ENCODE measurements at regions not wholly inside any gene's neighbourhood (a gene's known extent, or its start where the extent isn't known, plus 50 kb on each side); places are given as distances from the start of the nearest gene placed in this dataset.
"Not testable (repeated sequence)": the region's sequence is repeated elsewhere in the genome, so short reads cannot be mapped to it uniquely, and the experiment has no call there.

GRCh38 chr4:84298023-84298718 lies 200.9 kb downstream of the NKX6-1 start:
- DNase-seq (ENCODE audit: low read depth in 4 of 4, low spot score in 2 of 4) = no peak

- no peak for DNase-seq (ENCODE audit: low read depth in 4 of 4, low spot score in 2 of 4)
Observed at GRCh38 chr4:84291969-84292368, 207.1 kb downstream of the NKX6-1 start.

DNA sequence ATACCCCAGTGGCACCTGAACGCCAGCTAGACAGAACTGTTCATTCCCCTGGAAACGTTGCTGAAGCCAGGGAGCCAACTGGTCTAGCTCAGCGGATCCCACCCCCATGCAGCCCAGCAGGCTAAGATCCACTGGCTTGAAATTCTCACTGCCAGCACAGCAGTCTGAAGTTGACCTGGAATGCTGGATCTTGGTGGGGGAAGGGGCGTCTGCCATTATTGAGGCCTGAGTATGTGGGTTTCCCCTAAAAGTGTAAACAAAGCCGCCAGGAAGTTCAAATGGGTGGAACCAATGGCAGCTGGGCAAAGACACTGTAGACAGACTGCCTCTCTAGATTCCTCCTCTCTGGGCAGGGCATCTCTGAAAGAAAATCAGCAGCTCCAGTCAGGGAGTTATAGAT lies 213.0 kb downstream of the NKX6-1 start:
- DNase-seq (ENCODE audit: low read depth in 4 of 4, low spot score in 2 of 4) = no peak

- DNase-seq (ENCODE audit: low read depth in 4 of 4, low spot score in 2 of 4) = no peak
Observed at GRCh38 chr4:84279678-84280077, 219.4 kb downstream of the NKX6-1 start.

GRCh38 chr4:84277923-84278322 lies 221.2 kb downstream of the NKX6-1 start:
- no peak for DNase-seq (ENCODE audit: low read depth in 4 of 4, low spot score in 2 of 4)

- DNase-seq (ENCODE audit: low read depth in 4 of 4, low spot score in 2 of 4) = no peak
Observed at GRCh38 chr4:84276752-84277151, 222.3 kb downstream of the NKX6-1 start.

DNA sequence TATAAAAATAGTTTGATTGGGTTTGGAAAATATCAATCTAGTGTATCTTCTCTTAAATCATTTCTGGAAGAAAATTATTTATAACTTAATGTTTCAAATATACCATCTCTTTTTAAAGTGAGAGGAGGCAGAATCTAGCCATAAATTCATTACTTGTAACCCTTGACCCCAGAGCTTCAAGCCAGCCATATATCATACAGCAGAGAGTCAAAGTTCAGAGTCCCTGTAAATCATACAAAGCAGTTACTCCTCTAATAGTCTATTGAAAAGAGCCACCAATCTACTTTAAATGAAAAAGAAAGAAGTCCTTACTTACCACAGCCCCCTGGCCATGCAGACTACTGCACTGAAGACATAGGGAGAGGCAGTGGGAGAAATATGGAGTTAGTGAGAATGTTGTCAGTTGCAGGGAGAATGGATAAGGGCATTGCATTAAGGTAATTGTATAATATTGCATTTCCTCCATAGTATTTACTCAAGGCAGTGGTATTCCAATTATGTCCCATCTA lies 229.5 kb downstream of the NKX6-1 start:
- no peak for DNase-seq (ENCODE audit: low read depth in 4 of 4, low spot score in 2 of 4)

GRCh38 chr4:84264652-84265051 lies 234.4 kb downstream of the NKX6-1 start:
- DNase-seq (ENCODE audit: low read depth in 4 of 4, low spot score in 2 of 4) = no peak

- no peak for DNase-seq (ENCODE audit: low read depth in 4 of 4, low spot score in 2 of 4)
Observed at GRCh38 chr4:84263415-84263814, 235.7 kb downstream of the NKX6-1 start.

- DNase-seq (ENCODE audit: low read depth in 4 of 4, low spot score in 2 of 4) = no peak
Observed at GRCh38 chr4:84260495-84260894, 238.6 kb downstream of the NKX6-1 start.

GRCh38 chr4:84258905-84259830 lies 239.9 kb downstream of the NKX6-1 start:
- no peak for DNase-seq (ENCODE audit: low read depth in 4 of 4, low spot score in 2 of 4)

DNA sequence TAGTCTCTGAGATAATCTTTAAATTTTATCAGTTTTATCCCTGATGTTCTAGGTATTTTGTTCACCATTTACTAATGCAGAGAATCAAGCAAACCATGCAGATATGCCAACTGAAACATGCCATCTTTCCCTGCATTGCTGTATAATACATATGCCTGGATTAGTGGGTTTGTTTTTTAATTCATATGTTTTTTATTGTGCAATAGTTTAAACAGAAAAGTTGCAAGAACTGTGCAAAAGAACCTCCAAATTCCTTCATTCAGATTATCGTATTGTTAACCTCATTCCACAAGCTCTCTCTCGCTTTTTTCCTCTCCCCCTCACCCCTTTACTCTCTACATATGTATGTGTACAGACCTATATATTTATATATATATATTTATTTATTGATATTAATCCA lies 244.6 kb downstream of the NKX6-1 start:
- DNase-seq (ENCODE audit: low read depth in 4 of 4, low spot score in 2 of 4) = no peak

DNA sequence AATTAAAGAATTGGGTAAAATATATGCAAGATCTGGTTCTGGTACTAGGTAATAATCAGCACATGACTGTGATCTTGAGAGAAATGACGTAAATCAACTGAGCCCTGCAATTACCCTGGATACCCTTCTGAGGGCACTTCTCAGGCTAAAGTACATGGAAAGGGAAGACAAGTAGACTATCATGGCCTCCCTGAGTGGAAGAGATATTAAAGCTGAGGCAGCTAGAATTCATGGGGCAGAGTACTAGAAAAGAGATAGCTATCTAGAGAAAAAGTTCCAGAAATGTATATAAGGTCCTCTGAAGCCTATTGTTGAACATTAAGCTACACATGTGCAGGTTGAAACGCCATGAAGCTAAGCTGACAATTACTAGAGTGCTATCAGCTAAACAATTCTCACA lies 249.6 kb downstream of the NKX6-1 start:
- DNase-seq (ENCODE audit: low read depth in 4 of 4, low spot score in 2 of 4) = no peak

GRCh38 chr4:84245042-84245441 lies 254.1 kb downstream of the NKX6-1 start:
- DNase-seq (ENCODE audit: low read depth in 4 of 4, low spot score in 2 of 4) = not testable (repeated sequence)

DNA sequence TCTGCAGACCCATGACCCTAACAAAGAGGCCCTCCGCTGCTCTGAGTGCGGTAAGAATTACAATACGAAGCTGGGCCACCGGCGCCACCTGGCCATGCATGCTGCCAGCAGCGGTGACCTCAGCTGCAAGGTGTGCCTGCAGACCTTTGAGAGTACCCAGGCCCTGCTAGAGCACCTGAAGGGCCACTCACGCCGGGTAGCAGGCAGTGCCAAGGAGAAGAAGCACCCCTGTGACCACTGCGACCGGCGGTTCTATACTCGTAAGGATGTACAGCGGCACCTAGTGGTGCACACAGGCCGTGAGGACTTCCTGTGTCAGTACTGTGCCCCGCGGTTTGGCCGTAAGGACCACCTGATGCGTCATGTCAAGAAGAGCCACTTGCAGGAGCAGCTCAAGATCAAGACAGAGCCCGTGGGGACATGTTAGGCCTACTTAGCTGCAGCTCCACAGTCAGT lies 254.7 kb downstream of the NKX6-1 start:
- DNase-seq (ENCODE audit: low read depth in 4 of 4, low spot score in 2 of 4) = not testable (repeated sequence)

DNA sequence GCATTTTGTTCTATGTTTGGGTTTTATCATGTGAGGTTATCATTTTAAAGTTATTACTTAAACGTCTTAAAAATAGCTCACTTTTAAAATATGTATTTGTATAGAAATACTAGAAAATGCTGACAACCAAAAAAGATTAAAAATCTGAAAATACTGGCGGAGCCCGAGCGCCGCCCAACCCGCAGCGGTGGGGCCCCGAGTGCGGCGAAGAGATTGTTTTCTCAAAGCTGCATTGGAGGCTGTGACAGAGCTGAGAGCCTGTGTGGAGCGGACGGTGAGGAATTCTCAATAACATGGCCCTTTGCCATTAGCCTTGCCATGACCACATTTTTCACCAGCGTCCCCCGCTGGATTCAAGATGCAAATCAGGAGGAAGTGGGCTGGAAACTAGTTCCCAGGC lies 255.4 kb downstream of the NKX6-1 start:
- no peak for DNase-seq (ENCODE audit: low read depth in 4 of 4, low spot score in 2 of 4)

- no peak for DNase-seq (ENCODE audit: low read depth in 4 of 4, low spot score in 2 of 4)
Observed at GRCh38 chr4:84239278-84239845, 259.7 kb downstream of the NKX6-1 start.

DNA sequence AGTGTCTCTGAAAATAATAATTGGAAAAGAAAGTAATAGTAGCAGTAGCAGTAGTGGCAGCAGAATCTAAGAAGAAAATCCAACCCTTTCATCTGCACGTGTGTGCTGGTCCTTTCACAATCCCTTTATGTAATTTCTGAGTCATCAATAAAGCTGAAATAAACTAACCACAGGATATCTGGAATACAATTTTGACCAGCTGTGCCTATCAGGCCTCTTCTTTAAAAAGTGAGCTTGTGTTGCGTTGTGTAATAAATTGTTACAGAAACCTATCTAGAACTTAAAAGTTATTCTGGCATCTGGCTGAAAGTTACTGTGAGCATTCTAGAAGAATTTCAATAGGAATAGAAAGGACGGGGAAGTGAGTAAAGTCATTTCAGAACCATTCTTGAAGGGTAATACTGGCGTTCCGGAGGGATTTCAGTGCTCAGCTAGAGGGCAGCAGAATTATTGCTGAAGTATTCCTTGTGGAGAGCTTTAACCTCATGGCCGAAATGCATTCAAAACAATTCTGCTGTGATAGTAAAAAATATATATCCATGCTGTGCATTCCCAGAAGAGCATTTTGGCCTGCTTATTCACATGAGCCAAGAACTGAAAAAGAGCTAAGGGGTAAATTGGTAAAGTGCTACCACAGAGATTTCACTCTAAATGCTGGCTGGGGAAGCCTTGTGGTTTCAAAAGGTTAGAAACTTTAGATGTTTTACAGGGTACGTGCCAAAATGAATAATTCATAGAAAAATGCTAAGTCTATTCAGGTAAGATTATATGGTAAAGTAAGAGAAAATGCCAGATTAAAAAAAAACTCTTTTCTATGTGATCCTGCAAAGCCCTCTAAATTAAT lies 260.6 kb downstream of the NKX6-1 start:
- no peak for DNase-seq (ENCODE audit: low read depth in 4 of 4, low spot score in 2 of 4)

- DNase-seq (ENCODE audit: low read depth in 4 of 4, low spot score in 2 of 4) = no peak
Observed at GRCh38 chr4:84237008-84237407, 262.1 kb downstream of the NKX6-1 start.
